ENCODE measurements at regions not wholly inside any gene's neighbourhood (a gene's known extent, or its start where the extent isn't known, plus 50 kb on each side); places are given as distances from the start of the nearest gene placed in this dataset.

GRCh38 chr4:72679666-72680065, 110.6 kb upstream of the ADAMTS3 start (continued):
- no peak for TF ChIP-seq ZNF197 (CRISPR knock-in tag; IDR thresholded peaks at IDR 0.05; ENCODE audit: low read depth)

- ATAC-seq (no peak), FAIRE-seq (no peak), DNase-seq (ENCODE audit: extremely low read depth in 1 of 4, low spot score in 3 of 4) (no peak)
- Histone ChIP-seq H3K36me3 (ENCODE audit: control insufficient read depth, insufficient read depth, low read length) (no peaks in the 10 kb centered on the region), H3K9ac (ENCODE audit: insufficient read depth in 1 of 2, low read depth in 2 of 2, low read length in 2 of 2) (no peak overlapping the region), H3K4me2 (ENCODE audit: insufficient read depth, low read length) (no peak overlapping the region), H4K20me1 (replicated peaks; ENCODE audit: control insufficient read depth, insufficient read depth, low read length) (no peaks in the 10 kb centered on the region), H3K27ac (ENCODE audit: extremely low read depth, low read depth, low read length) (no peak overlapping the region), H3K4me1 (replicated peaks in 1 of 2; ENCODE audit: control insufficient read depth in 2 of 2, insufficient read depth in 2 of 2, low read length in 2 of 2) (no peaks in the 10 kb centered on the region), H2AFZ (ENCODE audit: low read depth, low read length) (no peak overlapping the region), H3K9me1 (ENCODE audit: control insufficient read depth, insufficient read depth, low read length) (no peaks in the 10 kb centered on the region), H3K9me3 (replicated peaks; ENCODE audit: control insufficient read depth, insufficient read depth, low read depth, low read length) (no peaks in the 10 kb centered on the region), H3K27me3 (ENCODE audit: control insufficient read depth in 2 of 2, insufficient read depth in 2 of 2, low read length in 2 of 2) (no peaks in the 10 kb centered on the region), H3K4me3 (no peak overlapping the region), H3K79me2 (ENCODE audit: control insufficient read depth, insufficient read depth, low read length) (no peaks in the 10 kb centered on the region)
- ChIA-PET POLR2A (interaction anchor here (1.1 kb wide), 1 partner anchor 10 kb away, joined by 3 read pairs; no protein-coding TSS in a partner anchor), CTCF (ENCODE audit: low intra/inter-chr PET ratio) (no interaction called here)
- intact Hi-C loops (cut with micrococcal nuclease), result no loop called here
- in situ Hi-C loops (cut with MboI), result no loop called here
- TF ChIP-seq ZBTB9 (CRISPR knock-in tag; IDR thresholded peaks at IDR 0.05) (no peak), CBX5 (IDR thresholded peaks at IDR 0.05; ENCODE audit: borderline replicate concordance, low read depth) (no peak), ARID1B (IDR thresholded peaks at IDR 0.05) (no peak), GABPA (tag; conservative IDR thresholded peaks at IDR 0.05; ENCODE audit: low read depth) (no peak), MCM2 (IDR thresholded peaks at IDR 0.05; ENCODE audit: low read depth) (no peak), NFE2 (IDR thresholded peaks at IDR 0.05; ENCODE audit: low read depth) (no peak), EHMT2 (IDR thresholded peaks at IDR 0.05) (no peak), SETDB1 (IDR thresholded peaks at IDR 0.05; ENCODE audit: low read length) (no peak), HIVEP1 (CRISPR knock-in tag; IDR thresholded peaks at IDR 0.05) (no peak), CHD4 (IDR thresholded peaks at IDR 0.05; ENCODE audit: insufficient read depth, insufficient replicate concordance, low read depth, low read length, poor library complexity, severe bottlenecking) (no peak), U2AF1 (optimal IDR thresholded peaks at IDR 0.05; ENCODE audit: low read depth, low read length) (no peak), RUNX1 (IDR thresholded peaks at IDR 0.05; ENCODE audit: low read depth) (no peak), HBP1 (CRISPR knock-in tag; IDR thresholded peaks at IDR 0.05) (no peak), TAF1 (IDR thresholded peaks at IDR 0.05; ENCODE audit: control insufficient read depth, extremely low read depth, insufficient read depth, low read length, severe bottlenecking) (no peak), HNRNPUL1 (IDR thresholded peaks at IDR 0.05; ENCODE audit: low read length) (no peak), HDAC1 (IDR thresholded peaks at IDR 0.05) (no peak), CXXC5 (CRISPR knock-in tag; IDR thresholded peaks at IDR 0.05) (no peak), ADNP (tag; IDR thresholded peaks at IDR 0.05) (no peak), HNRNPL (IDR thresholded peaks at IDR 0.05; ENCODE audit: low read depth, low read length) (no peak)
- BruUV-seq (replicated peaks), result no TSS peak
Observed at GRCh38 chr4:72677886-72678285, 108.9 kb upstream of the ADAMTS3 start.
